ENCODE measurements at regions not wholly inside any gene's neighbourhood (a gene's known extent, or its start where the extent isn't known, plus 50 kb on each side); places are given as distances from the start of the nearest gene placed in this dataset.

DNA sequence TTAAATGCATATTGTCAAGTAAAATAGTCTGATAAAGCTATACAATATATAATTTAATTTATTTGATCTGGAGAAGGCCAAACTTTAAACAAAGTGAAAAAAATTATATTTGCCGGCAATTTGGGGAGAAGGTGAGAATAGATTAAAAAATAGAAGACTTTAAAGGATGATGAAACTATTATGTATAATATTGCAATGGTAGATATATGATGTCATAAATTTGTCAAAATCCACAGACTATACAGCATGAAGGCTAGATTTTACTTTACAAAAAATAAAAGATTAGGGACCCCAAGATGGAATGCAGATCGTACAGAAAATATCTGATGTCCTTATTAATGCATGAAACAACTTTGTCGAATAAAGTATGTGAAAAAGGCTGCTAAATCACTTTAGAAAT lies 67.3 kb upstream of the MAL start:
- H3K9me3 Mint-ChIP-seq (ENCODE audit: low read depth, unreplicated experiment), result no peaks in the 10 kb centered on the region
- CTCF ChIA-PET, result no interaction called here
- DNase-seq, result no peak
- BruUV-seq (replicated peaks), result no TSS peak
- intact Hi-C loops (cut with micrococcal nuclease; ENCODE audit: unreplicated experiment), result no loop called here
- H3K4me3 Mint-ChIP-seq (ENCODE audit: low read depth, unreplicated experiment), result no peak overlapping the region
- H3K27me3 Mint-ChIP-seq (ENCODE audit: unreplicated experiment), result peaks cover 74% of the 10 kb centered on the region
- H3K27ac Mint-ChIP-seq (ENCODE audit: unreplicated experiment), result no peak overlapping the region
- H3K36me3 Mint-ChIP-seq (ENCODE audit: insufficient read depth, unreplicated experiment), result no peaks in the 10 kb centered on the region
- TF ChIP-seq, protein P1, sequence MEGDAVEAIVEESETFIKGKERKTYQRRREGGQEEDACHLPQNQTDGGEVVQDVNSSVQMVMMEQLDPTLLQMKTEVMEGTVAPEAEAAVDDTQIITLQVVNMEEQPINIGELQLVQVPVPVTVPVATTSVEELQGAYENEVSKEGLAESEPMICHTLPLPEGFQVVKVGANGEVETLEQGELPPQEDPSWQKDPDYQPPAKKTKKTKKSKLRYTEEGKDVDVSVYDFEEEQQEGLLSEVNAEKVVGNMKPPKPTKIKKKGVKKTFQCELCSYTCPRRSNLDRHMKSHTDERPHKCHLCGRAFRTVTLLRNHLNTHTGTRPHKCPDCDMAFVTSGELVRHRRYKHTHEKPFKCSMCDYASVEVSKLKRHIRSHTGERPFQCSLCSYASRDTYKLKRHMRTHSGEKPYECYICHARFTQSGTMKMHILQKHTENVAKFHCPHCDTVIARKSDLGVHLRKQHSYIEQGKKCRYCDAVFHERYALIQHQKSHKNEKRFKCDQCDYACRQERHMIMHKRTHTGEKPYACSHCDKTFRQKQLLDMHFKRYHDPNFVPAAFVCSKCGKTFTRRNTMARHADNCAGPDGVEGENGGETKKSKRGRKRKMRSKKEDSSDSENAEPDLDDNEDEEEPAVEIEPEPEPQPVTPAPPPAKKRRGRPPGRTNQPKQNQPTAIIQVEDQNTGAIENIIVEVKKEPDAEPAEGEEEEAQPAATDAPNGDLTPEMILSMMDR (IDR thresholded peaks at IDR 0.05; ENCODE audit: unreplicated experiment), result no peak
- H3K4me1 Mint-ChIP-seq (ENCODE audit: low read depth, unreplicated experiment), result peaks cover 3% of the 10 kb centered on the region

DNA sequence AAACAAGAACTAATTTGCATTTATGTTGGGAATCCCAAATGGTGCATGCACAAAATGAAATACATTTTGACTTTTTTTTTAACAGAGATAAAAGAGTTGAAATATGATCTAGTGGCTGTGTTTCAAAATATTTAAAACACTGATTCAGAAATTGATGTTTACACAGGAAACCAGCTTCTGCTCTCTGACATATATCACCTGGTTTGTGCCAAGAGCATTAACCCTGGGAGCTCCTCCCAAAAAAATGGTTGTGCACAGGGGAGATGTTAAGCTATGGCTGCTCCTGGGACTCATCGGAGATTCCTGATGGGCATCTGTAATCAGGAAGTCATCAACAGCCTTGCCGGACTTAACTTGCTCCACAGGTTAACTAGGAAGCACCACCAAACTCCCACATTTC lies 65.2 kb upstream of the MAL start:
- TF ChIP-seq, protein P1 (IDR thresholded peaks at IDR 0.05; ENCODE audit: unreplicated experiment), result no peak
- no peaks in the 10 kb centered on the region for H3K9me3 Mint-ChIP-seq (ENCODE audit: low read depth, unreplicated experiment)
- H3K4me1 Mint-ChIP-seq (ENCODE audit: low read depth, unreplicated experiment), result peaks cover 9% of the 10 kb centered on the region
- CTCF ChIA-PET, result no interaction called here
- no TSS peak for BruUV-seq (replicated peaks)
- no peak for DNase-seq
- H3K4me3 Mint-ChIP-seq (ENCODE audit: low read depth, unreplicated experiment), result no peak overlapping the region
- no peaks in the 10 kb centered on the region for H3K36me3 Mint-ChIP-seq (ENCODE audit: insufficient read depth, unreplicated experiment)
- H3K27me3 Mint-ChIP-seq (ENCODE audit: unreplicated experiment), result peaks cover 76% of the 10 kb centered on the region
- no peak overlapping the region for H3K27ac Mint-ChIP-seq (ENCODE audit: unreplicated experiment)
- intact Hi-C loops (cut with micrococcal nuclease; ENCODE audit: unreplicated experiment), result no loop called here

DNA sequence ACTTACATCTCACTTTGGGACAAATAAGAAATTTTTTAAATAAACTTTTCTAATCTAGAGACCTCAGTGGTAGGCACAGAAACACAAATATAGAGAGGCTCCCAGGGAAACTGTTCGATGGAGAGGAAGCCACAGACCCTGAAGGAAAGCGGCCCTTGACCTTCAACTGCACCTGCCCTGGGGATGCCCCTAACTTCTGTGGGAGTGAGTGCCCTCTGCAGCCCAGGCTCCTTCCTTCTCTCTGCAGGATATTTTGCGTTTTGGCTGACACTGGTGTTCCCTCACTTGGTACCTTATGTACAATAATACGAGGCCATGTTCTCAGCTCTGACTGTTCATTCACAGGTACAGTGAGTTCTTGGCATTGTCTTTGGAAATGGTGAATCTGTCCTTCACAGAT lies 64.8 kb upstream of the MAL start:
- Mint-ChIP-seq H3K4me3 (ENCODE audit: low read depth, unreplicated experiment) (no peak overlapping the region), H3K27ac (ENCODE audit: unreplicated experiment) (no peak overlapping the region), H3K9me3 (ENCODE audit: low read depth, unreplicated experiment) (no peaks in the 10 kb centered on the region), H3K36me3 (ENCODE audit: insufficient read depth, unreplicated experiment) (no peaks in the 10 kb centered on the region), H3K4me1 (ENCODE audit: low read depth, unreplicated experiment) (peaks cover 9% of the 10 kb centered on the region), H3K27me3 (ENCODE audit: unreplicated experiment) (peaks cover 75% of the 10 kb centered on the region)
- TF ChIP-seq, protein P1 (IDR thresholded peaks at IDR 0.05; ENCODE audit: unreplicated experiment), result no peak
- intact Hi-C loops (cut with micrococcal nuclease; ENCODE audit: unreplicated experiment), result no loop called here
- no TSS peak for BruUV-seq (replicated peaks)
- no peak for DNase-seq
- CTCF ChIA-PET, result no interaction called here

GRCh38 chr2:94964193-94964592 lies 61.3 kb upstream of the MAL start:
- peaks cover 79% of the 10 kb centered on the region for H3K27me3 Mint-ChIP-seq (ENCODE audit: unreplicated experiment)
- no peak overlapping the region for H3K27ac Mint-ChIP-seq (ENCODE audit: unreplicated experiment)
- intact Hi-C loops (cut with micrococcal nuclease; ENCODE audit: unreplicated experiment), result no loop called here
- CTCF ChIA-PET, result no interaction called here
- no peak for DNase-seq
- no peaks in the 10 kb centered on the region for H3K36me3 Mint-ChIP-seq (ENCODE audit: insufficient read depth, unreplicated experiment)
- H3K9me3 Mint-ChIP-seq (ENCODE audit: low read depth, unreplicated experiment), result no peaks in the 10 kb centered on the region
- no TSS peak for BruUV-seq (replicated peaks)
- TF ChIP-seq, protein P1 (IDR thresholded peaks at IDR 0.05; ENCODE audit: unreplicated experiment), result no peak
- peaks cover 9% of the 10 kb centered on the region for H3K4me1 Mint-ChIP-seq (ENCODE audit: low read depth, unreplicated experiment)
- no peak overlapping the region for H3K4me3 Mint-ChIP-seq (ENCODE audit: low read depth, unreplicated experiment)

DNA sequence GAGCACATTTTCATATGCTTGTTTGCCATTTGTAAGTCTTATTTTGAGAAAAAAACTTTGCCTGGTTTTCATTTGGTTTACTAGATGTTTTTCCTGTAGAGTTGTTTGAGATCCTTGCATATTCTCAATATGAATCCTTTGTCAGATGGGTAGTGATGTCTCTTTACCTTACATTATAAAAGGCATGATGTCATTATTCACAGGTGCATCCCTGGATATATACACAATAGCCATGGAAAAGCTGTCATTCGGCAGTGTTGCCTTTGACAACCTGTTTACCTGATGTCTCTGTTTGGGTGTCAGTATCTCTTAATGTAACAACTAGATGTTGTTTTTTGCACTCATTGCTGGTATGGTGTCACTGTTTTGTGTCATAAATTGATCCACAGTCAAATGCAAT lies 58.8 kb upstream of the MAL start:
- no peak for DNase-seq
- H3K27ac Mint-ChIP-seq (ENCODE audit: unreplicated experiment), result no peak overlapping the region
- TF ChIP-seq, protein P1 (IDR thresholded peaks at IDR 0.05; ENCODE audit: unreplicated experiment), result no peak
- H3K4me3 Mint-ChIP-seq (ENCODE audit: low read depth, unreplicated experiment), result no peak overlapping the region
- BruUV-seq (replicated peaks), result no TSS peak
- no peaks in the 10 kb centered on the region for H3K9me3 Mint-ChIP-seq (ENCODE audit: low read depth, unreplicated experiment)
- peaks cover 9% of the 10 kb centered on the region for H3K4me1 Mint-ChIP-seq (ENCODE audit: low read depth, unreplicated experiment)
- CTCF ChIA-PET, result no interaction called here
- H3K27me3 Mint-ChIP-seq (ENCODE audit: unreplicated experiment), result peaks cover 81% of the 10 kb centered on the region
- no peaks in the 10 kb centered on the region for H3K36me3 Mint-ChIP-seq (ENCODE audit: insufficient read depth, unreplicated experiment)
- intact Hi-C loops (cut with micrococcal nuclease; ENCODE audit: unreplicated experiment), result no loop called here
